ENCODE measurements at regions not wholly inside any gene's neighbourhood (a gene's known extent, or its start where the extent isn't known, plus 50 kb on each side); places are given as distances from the start of the nearest gene placed in this dataset.
"Not testable (repeated sequence)": the region's sequence is repeated elsewhere in the genome, so short reads cannot be mapped to it uniquely, and the experiment has no call there.

- TF ChIP-seq, protein P1, sequence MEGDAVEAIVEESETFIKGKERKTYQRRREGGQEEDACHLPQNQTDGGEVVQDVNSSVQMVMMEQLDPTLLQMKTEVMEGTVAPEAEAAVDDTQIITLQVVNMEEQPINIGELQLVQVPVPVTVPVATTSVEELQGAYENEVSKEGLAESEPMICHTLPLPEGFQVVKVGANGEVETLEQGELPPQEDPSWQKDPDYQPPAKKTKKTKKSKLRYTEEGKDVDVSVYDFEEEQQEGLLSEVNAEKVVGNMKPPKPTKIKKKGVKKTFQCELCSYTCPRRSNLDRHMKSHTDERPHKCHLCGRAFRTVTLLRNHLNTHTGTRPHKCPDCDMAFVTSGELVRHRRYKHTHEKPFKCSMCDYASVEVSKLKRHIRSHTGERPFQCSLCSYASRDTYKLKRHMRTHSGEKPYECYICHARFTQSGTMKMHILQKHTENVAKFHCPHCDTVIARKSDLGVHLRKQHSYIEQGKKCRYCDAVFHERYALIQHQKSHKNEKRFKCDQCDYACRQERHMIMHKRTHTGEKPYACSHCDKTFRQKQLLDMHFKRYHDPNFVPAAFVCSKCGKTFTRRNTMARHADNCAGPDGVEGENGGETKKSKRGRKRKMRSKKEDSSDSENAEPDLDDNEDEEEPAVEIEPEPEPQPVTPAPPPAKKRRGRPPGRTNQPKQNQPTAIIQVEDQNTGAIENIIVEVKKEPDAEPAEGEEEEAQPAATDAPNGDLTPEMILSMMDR (IDR thresholded peaks at IDR 0.05; ENCODE audit: low read depth, low read length) = no peak
- H3K4me3 ChIP-seq (ENCODE audit: low read depth, low read length) = no peak overlapping the region
Measured at GRCh38 chr7:28328822-28329660, 83.3 kb upstream of the CREB5 start.

DNA sequence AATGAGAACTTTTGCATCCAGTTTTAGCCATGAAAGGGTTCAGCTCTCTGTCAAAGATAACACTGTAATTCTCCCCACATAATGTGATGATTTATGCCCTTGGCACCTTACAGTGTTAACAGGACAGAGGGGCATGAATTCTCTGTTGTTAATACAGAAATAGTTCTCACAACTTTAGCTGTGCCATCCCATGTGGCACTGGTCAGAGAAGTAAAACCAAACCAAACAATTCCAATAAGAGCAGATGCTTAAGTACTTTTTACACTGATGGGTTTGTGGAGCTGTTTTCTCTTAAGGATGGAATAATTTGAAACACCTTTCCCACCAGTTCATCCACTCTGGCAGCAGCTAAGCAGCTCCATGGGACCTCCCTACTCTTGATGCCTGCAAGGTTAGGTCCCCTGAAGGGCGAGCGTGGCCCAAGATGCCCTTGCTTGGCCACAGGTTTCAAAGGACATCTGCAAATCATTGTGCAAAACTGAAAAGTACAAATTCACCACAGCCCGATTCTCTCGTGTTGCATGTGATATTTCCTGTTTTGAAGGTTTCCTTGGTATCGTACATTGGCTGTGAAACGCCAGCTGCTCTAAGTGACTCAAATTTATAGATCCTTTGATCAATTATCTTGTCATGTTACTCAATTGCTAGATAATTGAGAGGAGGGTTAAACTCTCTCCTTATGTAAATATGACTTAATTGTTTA is 82.5 kb upstream of the CREB5 start:
- TF ChIP-seq, protein P1 (IDR thresholded peaks at IDR 0.05; ENCODE audit: low read depth, low read length) = no peak
- no peak overlapping the region for H3K4me3 ChIP-seq (ENCODE audit: low read depth, low read length)

DNA sequence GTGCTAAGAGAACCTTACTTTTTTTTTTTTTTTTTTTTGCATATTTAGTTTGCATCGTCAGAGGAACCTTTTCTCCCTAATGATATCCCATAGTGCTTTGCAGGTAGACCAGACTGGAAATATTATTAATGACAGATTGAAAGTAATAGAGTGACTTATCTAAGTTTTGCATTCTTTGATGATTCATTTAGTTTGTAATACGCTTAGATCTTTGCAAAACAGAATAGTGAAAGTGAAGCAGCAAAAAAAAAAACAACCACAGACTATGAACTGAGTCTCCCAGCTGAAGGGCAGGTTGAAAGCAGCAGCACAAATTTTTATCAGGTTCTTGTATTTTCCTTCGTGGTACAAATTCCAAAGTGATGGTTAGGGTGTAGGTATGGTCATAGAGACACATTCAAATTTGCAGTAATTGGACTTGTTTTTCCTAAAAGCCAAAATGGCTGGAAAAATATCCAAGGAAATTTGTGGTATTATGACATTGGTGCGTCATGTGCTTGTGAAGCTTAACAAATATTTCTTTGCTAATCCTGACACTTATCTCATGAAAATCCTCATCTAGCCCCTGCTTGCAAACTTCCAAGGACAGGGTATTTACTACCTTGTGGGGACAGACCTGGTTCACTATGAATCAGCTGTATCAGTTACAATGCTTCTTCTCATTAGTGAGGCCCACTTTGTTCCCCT is 81.8 kb upstream of the CREB5 start:
- TF ChIP-seq, protein P1 (IDR thresholded peaks at IDR 0.05; ENCODE audit: low read depth, low read length) = no peak
- H3K4me3 ChIP-seq (ENCODE audit: low read depth, low read length) = no peak overlapping the region

- TF ChIP-seq, protein P1 (IDR thresholded peaks at IDR 0.05; ENCODE audit: low read depth, low read length) = no peak
- H3K4me3 ChIP-seq (ENCODE audit: low read depth, low read length) = no peak overlapping the region
Measured at GRCh38 chr7:28332046-28332445, 80.3 kb upstream of the CREB5 start.

- H3K4me3 ChIP-seq (ENCODE audit: low read depth, low read length) = not testable (repeated sequence)
Measured at GRCh38 chr7:28333548-28333947, 78.8 kb upstream of the CREB5 start.

GRCh38 chr7:28336806-28337205 is 75.5 kb upstream of the CREB5 start:
- H3K4me3 ChIP-seq (ENCODE audit: low read depth, low read length) = no peak overlapping the region
- TF ChIP-seq, protein P1 (IDR thresholded peaks at IDR 0.05; ENCODE audit: low read depth, low read length) = no peak

- TF ChIP-seq, protein P1 (IDR thresholded peaks at IDR 0.05; ENCODE audit: low read depth, low read length) = no peak
- no peak overlapping the region for H3K4me3 ChIP-seq (ENCODE audit: low read depth, low read length)
Measured at GRCh38 chr7:28338041-28338440, 74.3 kb upstream of the CREB5 start.

All from WI38 (cell line).